NCI-H2081 treated with DMSO at 0.1 percent for 48 hours (cell line): ENCODE measurements at regions not wholly inside any gene's neighbourhood (a gene's known extent, or its start where the extent isn't known, plus 50 kb on each side); places are given as distances from the start of the nearest gene placed in this dataset.

Source experiments
- DNase-seq: peaks from one replicate; lab custom pipeline; 2025; lab: John Stamatoyannopoulos, UW

DNA sequence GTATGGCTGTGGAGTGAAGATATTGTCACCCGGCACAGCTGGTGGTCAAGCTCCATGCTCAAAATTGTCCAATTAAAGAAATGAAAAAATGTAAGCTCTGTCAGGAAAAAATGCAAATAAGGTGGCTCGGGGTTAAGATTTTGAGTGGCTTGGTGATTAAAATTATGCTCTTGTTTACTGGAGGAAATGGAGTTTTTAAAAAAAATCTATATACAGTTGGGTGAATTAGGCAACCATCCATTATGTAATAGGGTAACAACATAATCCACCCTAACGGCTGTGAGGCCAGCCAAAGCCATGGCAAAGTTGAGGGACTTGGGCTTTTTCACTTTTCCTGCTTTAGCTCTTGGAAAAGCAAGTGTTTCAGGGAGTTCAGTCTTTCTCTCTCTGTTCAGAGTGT, 260.8 kb upstream of the HABP2 start:
- DNase-seq = no peak

DNA sequence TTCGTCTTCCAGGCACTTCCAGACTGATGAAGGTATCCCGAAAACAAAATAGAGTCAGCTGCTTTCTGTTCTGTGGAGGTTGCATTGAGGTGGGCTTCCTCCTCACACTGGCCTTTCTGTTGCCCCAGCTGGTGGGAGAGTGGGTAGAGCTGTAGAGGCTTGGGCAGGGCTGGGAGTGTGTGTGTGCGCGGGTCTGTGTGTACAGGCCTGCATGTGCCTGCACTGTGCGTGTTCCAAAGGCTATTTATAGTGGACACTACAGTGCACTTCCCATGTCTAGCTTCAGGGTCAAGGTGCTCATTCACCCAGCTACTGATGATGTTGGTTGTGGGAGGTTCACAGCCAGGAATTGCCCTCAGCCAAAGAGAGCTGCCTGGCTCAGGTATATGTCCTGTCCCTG, 260.1 kb upstream of the HABP2 start:
- no peak for DNase-seq

DNA sequence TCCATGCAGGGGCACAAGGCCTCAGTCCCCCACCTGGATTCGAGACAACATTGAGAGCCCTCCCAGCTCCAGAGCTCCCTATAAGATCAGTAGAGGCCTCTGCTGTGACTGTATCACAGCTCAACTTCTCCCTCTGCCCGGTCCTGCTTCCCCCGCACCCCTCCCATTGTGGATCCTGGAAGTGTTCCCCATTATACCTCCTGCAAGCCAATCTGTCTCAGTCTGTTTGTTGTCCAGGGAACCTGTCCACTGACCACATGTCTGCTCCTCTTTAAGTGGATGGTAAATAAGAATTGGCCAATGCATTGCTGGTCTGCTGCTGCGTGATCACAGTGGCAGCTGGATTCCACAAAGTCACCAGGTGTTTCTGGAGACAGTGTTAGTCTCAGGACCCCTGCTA, 259.7 kb upstream of the HABP2 start:
- no peak for DNase-seq

DNA sequence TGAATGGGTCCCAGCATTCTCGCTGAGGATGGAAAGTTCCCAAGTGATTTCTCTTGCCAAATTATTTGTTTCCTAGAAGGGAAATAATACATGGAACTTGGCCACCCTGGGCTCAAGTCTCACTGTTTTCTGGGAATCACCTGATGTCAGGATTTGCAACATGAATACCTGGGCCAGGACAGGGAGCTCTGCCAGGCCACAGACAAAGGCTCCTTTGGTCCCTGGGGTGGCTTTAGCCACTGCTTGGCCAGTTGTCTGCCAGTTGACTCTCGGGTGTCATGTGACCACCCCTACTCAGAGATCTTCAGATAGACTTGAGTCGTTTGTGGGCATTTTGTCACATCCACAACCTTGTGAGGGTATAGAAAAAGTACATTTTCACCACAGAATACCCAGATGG, 258.0 kb upstream of the HABP2 start:
- DNase-seq = no peak

DNA sequence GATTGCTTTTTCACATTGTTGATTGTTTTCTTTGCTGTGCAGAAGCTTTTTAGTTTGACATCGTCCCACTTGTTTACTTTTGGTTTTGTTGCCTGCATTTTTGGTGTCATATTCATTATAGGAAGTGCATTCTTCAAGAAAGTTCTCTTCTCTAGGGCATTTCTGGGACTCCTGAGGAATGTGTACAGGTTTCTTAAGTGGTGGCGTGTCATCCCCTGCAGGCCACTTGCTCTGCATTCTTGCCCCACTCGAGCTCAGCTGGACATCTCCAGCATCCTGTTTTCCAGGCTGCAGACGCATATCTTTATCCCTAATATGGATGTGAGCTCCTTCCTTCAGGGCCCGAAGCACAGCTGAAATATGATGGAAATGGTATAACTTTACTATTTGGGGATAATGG, 255.6 kb upstream of the HABP2 start:
- no peak for DNase-seq

DNA sequence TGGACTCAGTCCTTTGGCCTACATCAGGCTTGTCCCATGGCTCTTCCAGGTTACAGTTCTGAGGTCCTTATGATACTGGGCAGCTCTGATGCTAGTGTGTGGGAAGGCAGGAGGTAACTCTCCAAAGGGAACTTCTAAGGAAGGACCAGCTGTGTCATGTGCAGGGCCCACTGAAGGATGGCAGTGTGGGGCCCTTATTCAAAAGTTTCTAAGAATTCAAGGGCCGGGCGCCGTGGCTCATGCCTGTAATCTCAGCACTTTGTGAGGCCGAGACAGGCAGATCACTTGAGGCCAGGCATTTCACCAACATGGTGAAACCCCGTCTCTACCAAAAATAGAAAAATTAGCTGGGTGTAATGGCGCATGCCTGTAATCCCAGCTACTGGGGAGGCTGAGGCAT, 254.2 kb upstream of the HABP2 start:
- DNase-seq = no peak

DNA sequence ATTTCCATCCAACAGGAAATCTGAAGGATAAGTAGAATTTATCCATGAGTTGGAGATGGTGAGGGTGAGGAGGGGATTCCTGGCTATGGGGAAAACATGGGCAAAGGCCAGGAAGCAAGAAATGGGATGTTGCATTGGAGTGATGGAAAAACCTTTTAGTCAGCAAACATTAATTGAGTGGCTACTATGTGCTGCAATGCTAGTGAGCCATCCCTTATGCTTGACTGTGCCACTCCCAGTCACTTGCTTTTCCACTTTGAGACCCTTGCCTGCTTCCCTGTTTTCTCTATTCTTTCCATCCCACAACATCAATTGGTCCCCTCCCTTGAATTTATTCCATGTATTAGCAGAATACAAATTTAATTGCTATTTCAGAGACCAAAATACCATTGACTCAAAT, 252.7 kb upstream of the HABP2 start:
- no peak for DNase-seq

DNA sequence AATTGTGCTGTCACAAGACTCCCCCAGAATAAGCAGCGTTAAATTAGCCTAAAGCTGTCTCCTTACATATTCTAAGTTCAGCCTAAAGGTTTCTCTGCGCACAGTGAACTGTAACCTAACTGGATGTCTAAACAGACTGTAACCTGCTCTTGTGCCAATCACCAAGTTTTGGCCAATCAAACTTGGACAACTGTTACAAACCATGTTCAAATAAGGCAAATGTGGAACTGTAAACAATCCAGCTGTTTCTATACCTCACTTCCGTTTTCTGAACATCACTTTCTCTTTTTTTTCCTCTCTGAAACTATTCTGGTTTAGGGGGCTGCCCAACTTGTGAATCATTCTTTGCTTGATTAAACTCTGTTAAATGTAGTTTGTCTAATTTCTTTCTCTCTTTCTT, 252.2 kb upstream of the HABP2 start:
- DNase-seq = no peak

DNA sequence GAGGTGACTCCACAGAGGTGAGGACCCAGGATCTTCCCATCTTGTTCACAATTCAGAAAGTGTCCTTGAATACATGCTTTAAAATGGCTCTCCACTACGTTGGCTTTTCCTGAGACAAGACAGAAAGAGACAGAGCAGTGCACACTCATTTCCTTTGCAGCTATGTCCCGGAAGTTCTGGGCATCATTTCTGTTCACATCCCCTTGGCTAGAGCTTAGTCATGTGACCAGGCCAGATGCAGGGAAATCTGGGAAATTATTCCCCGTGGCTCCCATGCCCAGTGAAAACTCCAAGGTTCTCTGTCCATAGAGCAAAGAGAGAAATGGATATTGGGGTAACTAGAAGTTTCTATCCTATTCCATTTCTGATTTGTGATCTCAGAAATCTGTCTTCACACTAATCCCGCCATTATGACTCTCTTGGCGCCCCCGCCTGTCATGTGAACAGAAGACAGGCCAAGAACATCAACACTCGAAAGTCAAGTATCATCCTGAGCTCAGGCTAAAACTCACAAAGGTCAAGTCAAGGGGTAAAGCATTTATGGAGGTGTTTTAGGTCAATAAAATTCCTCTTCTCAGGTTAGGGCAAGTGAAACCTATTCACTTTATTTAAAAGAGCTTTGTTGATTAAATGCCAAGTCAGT, 251.4 kb upstream of the HABP2 start:
- no peak for DNase-seq

DNA sequence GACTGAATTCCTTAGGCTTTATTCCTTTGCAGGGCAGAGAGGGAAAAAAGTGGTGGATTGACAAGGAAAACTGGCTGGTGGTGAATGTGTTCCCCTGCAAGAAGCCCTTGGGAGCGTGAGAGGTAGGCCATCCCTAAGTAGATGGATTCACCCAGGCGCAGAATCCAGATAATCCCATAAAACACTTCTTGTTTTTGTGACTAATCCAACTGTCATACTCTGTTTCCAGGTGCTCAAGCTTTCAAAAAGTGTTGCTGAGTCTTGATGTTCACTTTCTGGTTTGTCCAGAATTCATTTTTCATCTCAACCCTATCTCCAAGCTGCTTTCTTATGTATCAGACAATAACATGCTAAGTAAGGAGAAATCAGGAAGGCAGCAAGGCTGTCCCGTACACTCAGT, 250.8 kb upstream of the HABP2 start:
- DNase-seq = no peak

DNA sequence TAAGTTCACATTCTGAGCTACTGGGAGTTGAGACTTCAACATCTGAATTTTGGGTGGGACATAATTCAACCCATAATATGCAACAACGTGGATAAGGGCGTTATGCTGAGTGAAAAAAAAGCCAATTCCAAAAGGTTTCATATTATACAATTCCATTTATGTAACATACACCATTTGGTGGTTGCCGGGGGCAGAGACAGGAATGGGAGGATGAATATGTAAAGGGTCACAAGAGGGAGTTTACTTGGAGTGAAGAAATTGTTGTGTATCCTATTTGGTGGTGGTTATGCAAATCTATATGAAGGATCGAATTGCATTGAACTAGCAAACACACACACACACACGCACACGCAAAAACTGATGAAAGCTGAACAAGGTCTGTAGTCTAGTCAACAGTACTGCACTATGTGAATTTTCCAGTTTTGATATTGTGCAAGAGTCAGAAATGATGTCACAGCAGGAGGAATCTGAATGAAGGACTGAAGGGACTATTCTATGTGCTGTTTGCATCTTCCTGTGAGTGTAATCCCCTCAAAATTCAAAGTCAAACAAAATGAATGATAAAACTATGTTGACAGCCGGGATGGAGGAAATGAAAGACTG, 249.2 kb upstream of the HABP2 start:
- DNase-seq = no peak

DNA sequence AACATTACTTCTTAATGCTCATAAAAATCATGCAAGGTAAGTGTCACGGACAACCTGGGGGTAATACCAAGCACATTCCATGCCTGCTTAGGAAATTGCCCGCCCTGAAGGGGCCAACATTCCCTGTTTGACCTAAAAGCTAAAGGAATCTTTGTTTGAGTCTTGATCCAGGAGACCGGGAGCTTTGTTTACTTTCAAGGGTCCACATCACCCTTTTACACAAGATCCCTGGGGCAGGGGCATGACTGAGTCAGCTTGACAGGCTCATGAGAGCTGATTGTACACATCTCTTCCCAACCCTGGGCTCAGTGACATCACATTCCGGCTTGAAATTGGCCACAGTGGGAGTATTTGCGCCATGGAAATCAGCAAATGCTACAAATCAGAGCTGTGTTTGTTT, 248.1 kb upstream of the HABP2 start:
- no peak for DNase-seq

DNA sequence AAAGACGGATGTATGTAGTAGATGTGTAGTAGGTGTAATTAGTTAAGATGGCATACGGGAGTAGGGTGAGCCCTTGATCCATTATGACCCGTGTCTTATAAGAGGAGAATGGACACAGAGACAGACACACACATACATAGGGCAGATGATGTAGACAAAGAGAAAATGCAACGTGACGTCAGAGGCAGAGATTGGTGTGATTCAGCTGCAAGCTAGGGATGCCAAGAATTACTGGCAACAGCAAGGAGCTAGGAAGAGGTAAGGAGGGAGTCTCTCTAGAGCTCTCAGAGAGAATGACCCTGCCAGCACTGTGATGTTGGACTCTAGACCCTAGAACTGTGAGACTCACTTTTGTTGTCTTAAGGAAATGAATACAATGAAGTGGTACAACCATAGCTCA, 247.0 kb upstream of the HABP2 start:
- DNase-seq = no peak

DNA sequence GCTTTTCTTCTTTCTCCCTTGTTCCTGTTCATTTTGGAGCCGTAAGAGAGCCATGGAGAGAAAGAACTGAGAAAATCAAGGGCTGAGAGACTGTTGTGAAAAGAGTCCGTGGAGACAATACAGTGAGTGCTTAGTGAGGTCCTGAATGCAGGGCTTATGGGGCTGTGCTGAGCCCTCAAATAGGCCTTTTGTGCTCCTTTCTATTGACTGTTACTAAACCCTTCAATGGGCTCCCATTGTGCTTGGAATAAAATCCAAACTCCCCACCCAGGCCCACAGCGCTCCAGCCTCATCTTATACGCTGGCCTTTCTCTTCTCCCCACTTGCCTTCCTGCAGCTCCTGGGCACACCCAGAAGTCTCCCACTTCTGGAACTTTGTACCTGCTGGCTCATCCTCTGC, 243.1 kb upstream of the HABP2 start:
- no peak for DNase-seq

DNA sequence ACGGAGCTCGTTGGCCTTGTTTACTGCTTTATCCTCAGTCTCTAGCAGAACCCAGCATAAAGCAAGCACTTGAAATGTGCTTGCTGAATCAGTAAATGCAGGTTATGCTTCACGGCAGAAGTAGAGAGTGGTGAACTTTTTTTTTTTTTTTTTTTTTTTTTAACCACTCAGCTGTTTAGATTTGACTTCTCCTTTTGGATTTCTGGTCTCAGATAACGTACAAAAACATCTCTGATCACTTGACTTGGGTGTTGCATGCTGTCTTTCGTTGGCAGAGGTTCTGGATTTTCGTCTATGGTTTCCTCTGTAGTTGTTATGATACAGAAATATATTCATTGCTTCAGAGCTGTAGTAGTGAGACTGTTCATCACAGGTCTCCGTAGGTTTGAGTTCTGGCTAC, 242.5 kb upstream of the HABP2 start:
- DNase-seq = no peak

DNA sequence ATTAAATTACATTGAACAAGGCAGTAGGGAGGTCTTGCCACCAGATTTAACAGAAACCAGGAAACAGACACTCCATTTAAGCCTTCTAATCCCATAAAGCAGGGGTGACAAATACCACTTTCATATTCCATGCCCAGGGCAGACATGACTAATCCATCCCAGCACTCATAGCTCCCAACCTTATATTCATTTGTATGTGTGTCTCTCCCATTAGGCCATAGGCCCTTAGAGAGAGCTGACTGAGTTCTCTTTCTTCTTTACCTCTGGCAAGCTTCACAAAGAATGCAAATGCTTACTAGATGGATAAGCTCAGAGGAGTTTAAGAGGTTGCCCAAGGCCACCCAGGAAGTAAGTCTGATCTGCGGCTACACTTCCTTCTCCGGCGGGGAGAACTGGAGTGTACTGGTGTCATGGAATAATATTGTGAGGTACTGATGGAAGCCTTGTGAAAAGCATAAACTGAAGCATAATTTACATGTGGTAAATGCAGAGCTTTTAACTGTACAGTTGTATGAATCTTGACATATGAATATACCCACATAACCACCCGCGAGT, 239.7 kb upstream of the HABP2 start:
- no peak for DNase-seq

DNA sequence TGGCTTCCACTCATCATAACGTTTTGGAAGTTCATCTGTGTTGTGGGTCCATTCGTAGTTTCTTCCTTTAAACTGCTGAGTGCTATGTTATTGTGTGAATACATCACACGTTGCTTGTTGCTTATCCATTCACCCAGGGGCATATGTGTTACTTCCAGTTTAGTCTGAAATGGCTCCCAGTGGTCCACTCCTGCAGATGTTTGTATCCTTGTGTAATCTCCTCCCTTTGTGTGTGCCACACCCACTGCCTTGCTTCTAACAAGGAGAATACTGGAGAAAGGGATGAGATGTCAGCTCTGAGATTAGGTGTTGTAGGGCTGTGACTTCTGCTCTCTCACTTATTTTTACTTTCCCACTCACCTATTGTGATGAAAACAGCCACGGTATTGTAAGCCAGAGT, 239.1 kb upstream of the HABP2 start:
- no peak for DNase-seq

DNA sequence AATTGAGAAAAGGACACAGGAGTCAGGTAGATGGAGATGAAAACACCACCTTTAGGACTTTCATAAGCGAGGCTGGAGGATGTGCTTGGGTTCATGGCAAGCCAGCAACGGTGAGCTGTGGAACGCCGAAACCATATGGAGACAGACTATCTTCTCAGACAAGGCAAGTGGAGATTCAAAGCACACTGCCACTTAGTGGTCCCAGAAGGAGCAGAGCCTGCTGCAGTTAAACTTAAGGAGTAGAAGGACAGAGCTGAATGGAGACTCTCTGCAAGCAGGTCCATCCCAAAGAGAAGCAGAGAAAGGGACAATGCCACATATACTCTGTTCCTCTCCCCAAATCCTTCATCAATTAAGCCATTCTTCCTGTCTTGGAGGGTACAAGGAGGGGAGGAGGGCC, 236.3 kb upstream of the HABP2 start:
- DNase-seq = no peak

DNA sequence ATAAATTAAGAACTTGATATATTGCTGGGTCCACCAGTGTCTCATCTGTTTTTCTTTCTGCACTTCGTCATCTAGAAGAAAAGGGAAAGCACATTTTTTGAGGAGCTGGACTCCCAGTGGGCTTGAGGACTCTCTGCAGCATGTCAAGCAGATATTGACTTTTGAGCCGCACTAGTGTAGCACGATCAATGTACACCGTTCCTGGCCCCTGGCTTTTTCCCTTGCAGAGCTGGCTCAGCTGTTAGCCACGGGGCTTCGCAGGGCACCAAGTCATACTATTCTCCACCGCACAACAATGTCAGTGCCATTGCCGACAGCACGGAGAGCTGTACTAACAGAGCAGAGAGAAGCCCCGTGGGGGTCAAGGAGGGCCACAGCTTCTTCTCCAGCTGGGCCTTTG, 235.4 kb upstream of the HABP2 start:
- no peak for DNase-seq

DNA sequence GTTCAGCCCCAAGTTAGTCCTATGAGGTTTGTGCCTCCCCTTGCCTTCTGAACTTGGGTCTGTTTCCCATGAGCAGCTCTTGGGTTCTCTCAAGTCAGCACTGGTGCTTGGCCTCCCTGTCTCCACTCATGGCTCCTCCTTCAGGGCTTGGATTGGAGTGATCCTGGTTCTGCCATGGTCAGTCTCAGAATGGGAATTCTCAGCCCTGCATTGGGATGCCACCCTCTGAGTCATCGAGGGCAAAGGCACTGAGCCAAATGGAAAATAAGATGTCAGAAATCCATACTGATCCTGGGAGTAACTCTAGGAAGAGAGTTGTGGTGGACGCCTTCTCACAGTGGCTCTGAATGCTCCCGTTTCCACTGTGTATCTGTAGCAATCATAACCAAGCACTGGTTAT, 233.4 kb upstream of the HABP2 start:
- DNase-seq = no peak

DNA sequence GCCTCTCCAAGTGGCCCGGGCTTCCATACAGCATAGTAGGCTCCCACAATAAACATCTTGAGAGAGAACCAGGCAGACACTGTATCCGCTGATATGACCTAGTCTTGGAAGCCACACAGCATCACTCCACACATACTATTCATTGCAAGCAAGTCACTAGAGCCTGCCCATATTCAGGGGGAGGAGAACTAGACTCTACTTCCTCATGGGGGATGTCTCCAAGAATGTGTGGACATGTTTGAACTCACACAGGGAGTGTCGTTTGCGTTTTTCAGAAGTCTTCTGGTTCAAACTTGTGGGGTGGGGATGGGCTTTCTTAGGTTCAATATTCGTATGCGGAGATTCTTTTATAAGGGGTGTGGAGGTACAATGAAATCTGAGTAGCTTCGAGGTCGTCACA, 232.6 kb upstream of the HABP2 start:
- DNase-seq = no peak

DNA sequence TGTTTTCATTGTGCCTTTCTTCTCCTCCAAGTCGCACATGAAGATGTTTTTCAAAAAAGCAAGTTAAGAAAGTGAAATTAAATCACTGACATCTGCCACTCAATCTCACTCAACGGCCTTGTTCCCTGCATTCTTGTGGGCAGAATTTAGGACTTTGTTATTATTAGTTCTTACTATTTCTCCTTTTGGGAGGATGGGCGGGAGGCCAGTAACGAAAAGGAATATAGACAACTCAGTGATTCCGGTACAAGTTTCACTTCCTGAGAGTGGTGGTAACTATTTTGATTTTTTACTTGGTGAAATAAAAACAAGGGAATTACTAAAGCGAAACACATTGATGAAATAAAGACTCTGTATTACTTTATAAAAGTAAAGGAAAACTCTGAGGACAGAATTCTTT, 231.9 kb upstream of the HABP2 start:
- no peak for DNase-seq

DNA sequence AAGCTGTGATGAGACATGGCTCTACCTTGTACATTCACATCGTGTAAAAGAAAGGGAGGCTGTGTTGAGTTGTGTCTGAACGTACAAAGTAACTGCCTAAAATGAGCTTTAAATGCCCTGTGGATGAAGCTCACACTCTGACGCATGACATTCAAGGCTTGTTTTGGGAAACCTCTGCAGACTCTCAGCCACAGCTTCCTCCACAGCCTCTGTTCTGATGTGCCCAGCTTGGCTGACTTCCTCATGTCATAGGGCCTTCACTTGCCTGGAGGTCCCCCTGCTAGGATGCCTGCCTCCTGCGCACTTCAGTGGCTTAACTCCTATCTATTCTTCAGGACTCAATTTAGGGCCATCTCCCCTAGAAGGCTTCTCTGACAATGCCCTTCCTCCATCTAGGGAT, 230.0 kb upstream of the HABP2 start:
- DNase-seq = no peak

DNA sequence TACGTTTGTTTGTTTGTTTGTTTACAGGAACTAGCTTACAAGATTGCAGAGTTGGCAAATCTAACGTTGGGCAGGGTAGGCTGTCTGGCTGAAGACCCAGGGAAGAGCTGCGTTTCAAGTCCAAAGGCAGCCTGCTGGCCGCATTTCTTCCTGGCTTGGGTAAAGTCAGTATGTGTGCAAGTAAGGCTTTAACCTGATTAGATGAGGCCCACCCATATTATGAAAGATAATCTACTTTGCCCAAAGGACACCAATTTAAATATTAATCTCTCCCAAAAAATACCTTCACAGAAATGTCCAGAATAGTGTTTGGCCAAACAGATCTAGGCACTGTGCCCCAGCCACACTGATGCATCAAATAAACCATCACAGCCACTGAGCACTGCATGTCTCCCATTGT, 228.9 kb upstream of the HABP2 start:
- DNase-seq = no peak
